ENCODE measurements at regions not wholly inside any gene's neighbourhood (a gene's known extent, or its start where the extent isn't known, plus 50 kb on each side); places are given as distances from the start of the nearest gene placed in this dataset.
A peak's percentile ranks its signal among the peaks of the same experiment; 100 is the strongest.
"Not testable (repeated sequence)": the region's sequence is repeated elsewhere in the genome, so short reads cannot be mapped to it uniquely, and the experiment has no call there.

DNA sequence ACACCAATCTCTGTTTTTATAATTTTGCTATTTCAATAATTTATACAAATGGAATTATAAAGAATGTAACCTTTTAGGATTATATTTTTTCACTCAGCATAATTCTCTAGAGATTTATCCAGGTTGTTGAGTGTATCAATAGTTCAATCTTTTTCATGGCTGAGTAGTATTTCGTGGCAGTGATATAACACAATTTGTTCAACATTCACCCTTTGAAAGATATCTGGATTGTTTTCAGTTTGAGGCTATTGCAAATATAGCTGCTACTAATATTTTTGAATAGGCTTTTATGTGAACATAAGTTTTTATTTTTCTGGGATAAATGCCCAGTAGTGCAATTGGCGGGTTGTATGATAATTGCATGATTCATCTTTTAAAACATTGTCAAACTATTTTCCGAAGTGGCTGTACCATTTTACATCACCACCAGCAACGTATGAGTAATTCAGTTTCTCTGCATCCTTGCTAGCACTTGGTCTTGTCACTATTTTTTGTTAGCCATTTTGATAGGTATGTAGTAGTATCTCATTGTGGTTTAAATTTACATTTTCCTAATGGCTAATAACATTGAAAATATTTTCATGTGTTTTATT, 55.6 kb upstream of the ABCD3 start:
- DNase-seq = no peak

DNA sequence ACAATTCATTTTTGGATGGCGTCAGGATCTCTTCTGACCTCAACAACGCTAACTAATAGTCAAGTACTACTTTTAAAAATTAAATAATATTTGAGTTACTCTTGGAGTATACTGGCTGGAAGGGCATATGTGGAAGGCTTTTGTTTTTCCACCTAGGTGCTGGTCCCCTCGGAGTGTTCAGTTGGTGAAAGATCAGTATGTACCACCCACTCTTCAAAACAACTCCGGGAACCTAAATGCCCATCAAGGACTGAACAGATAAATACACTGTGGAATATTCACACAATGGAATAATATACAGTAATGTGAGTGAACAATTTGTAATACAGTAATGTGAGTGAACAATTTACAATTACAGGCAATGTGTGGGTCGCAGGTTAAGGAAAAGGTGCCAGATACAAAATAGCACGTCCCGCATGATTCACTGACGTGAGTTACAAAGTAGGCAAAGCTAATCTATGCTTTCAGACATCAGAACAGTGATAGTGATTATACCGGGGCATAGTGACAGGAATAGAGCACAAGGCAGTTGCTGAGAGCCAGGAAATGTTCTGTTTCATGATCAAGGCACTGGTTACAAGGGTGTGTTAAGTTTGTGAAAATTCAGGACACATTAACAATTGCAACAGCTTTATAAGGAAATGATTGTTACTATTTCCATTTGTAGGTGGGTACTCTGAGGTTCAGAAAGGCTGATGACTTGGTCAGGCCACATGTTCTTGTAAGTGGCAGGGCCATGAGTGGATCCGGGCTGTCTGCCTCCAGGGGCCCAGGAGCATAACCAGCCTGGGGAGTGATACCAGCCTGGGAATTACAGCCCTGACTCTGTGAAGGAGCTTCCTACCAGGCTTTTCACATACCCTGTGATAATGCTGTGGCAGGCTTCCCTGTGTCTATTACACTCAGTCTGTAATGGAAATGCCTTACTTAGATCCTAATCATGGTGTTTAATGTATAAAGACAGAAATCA, 59.3 kb upstream of the ABCD3 start:
- no peak for DNase-seq

DNA sequence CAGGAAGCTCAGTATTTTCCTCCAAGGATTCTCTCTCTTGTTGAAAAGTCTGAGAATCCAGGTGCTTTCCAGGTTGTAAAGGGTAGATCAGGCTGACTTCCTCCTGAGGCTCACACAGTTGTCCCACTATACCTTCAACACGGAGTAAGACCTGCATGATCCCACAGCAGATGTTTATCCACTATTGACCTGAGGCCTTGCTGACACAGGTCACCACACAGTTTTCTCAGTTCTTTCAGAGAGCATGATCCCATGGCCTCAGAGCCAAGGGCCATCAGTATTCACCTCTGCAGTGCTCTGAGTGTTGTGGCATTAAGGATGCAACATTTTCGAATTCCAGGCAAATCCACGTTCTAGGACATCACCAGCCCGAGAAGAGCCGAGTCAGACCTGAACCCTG, 60.5 kb upstream of the ABCD3 start:
- DNase-seq = no peak

DNA sequence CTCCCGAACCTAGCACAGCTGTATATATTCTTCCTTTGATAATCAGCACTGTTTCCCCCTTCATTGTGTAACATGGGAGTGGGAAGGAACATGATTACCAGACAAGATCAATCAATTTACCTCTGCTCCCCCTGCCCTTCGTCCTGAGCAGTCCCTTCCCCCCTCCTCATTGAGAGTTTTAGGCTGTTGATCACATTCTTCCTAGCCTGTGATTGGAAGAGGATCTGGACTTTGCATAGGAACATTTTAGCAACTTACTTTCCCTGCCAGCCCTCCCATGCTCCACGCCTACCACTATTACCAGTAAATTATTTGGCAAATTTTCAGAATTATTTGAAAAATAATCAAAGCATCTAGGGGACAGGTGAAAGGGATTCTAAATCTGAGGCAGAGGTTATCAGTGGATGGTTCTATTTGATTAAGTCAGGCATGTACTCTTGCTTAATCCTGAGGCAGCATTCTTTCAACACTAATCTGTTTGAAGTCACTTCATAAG, 62.7 kb upstream of the ABCD3 start:
- DNase-seq = no peak

DNA sequence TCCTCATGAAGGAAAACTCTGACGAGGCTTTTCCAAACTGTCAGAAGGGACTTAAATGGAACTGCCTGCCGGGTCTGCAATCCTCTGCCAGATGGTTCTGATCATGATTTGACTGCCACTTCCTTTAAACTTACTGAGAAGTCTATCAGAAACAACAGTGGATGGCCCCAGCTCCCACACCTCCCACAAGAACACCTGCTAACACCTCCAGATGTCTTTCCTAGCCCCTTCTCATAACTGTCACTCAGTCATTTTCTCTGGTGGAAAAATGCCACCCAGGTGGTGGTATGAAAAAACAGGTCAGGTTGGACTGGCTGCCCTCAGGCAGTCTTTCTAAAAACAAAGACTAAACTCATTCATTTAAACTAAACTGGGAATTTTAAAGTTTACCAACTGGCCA, 66.7 kb upstream of the ABCD3 start:
- DNase-seq = peak; percentile 11

DNA sequence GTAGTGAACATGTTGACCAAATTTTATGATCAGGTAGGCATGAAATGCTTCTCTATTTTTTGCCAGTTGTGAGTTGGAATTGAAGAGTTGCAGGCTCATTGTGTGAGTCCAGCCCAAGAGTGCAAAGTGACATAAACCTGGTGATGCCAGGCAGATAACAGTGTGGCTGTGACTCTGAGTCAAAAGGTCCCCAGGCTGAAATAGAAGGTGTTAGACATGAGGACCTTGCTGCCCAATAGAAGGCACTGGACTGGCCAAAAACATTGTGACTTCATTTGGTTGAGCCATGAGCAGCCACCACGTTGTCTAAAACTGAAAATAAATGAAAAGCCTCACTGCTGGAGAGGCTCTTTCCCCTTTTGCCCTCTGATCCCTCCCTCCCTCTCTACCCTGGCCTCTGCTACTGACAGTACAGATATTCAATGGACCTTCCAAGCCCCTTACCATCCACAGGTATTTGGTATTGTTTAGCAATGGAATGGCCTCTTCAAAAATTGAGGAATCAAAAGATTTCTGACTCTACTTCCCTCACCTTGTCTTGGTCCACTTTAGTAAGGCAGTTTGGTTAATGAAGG, 67.8 kb upstream of the ABCD3 start:
- no peak for DNase-seq

DNA sequence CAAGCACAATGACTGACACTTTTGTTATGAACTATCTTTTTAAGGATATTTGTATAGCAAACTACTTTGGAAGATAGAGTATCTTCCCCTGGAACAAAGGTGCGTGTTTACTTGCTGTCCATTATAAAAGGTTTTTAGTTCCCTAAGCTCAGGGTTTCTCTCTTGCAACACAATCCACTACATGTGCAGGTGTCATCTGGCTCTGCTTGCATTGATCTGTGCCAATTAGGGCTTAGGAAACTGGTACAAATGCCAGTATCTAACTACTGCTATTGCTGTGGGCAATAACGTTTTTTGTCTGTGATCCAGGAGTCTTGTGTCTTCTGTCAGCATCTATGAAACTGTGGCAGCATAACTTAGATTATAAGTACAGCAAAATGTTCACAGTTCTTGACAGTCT, 68.3 kb upstream of the ABCD3 start:
- DNase-seq = no peak

DNA sequence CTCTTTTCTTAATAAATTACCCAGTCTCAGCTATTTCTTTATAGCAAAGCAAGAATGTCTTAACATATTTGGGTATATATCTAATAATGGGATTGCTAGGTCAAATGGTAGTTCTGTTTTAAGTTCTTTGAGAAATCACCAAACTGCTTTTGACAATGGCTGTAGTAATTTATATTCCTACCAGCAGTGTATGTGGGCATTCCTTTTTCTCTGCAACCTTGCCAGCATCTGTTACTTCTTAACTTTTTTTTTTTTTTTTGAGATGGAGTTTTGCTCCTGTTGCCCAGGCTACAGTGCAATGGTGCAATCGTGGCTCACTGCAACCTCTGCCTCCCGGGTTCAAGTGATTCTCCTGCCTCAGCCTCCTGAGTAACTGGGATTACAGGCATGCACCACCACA, 69.8 kb upstream of the ABCD3 start:
- DNase-seq = not testable (repeated sequence)

DNA sequence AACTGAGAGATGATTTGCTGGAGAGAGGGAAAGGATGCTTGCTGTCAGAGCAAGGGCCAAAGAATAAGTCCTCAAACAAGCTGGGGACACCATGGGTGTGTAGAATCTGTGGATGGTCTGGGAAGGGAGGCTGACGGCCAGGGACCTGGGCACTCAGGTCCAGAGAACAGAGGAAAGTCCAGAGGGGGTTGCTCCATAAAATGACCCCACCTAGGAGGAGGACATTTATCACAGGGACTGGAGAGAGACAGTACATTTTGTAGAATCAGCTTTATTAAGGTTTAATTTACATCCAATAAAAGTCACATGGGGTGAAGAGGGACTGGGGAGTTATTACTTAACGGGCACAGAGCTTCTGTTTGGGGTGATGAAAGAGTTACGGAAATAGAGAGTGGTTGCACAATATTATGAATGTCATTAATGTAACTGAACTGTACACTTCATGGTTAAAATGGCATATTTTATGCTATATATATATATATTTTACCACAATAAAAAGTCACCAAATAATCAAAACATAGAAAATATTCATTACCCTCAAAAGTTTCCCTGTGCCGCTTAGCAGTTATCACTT, 73.0 kb upstream of the ABCD3 start:
- DNase-seq = no peak

DNA sequence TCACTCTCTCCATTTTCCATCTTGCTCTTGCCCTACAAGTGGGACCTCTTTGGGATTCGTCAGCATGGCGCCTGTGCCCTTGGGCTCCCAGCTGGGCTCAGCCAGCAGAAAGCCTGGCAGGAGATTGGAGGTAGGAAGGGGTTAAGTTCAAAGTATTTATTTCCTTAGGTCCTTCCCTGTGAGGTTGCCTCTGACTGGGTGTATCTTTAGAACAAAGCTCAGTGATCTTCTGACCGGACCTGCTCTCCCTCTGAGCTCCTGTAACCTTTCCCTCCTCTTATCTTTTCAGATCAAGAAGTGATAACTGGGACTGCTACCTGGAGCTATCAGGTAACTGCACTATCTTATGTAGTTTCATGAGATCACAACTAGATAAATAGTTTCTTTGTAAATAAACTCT, 75.8 kb upstream of the ABCD3 start:
- no peak for DNase-seq

DNA sequence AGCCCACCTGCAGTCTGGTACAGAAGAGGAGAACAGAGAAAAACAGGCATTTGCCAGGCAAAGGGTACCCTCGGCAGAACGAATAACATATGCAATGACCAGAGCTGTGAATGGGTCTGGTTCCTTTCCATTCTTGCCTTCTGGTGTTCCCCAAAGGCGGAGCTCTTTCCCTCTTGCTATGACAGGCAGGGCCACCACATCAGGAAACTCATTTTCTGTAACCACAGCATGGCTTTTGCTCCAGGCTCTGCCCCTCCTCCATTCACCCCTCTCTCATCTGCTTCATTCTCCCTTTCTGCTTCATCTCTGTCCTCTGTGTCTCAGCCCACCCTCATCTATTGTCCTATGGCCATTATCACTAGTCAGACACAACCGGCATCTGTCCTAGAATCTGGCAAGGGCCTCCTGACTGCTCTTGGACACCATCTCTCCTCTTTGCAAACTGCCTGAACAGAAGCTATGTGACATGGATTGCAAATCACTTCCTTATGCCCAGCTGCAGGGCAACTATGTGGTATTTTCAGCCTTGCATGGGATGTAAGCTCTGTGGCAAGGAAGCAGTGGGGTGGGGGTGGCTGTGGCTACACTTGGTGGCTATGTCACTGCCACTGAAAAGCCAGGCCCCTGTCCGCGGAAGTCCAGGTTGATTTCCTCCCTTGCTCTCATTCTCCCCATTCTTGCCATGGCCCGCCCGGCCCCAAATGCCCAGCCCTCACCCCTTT, 78.8 kb upstream of the ABCD3 start:
- DNase-seq = no peak

DNA sequence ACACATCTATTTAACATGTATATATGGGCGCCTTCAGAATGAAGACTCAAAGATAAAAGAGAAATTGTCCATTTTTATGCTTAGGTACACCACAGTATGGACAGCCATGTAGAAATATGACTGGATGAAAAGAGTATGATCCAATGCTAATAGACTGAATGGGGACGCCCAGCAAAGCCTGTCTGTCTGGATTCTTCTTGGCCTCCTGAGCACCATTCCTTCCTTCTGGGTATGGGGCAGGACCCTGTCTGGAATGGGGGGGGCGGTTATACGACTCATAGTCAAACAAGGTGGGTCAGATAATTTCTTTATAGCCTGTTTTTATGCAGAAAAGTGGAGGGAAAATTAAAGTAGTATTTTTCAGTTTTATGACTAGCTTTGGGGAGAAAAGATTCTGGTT, 81.2 kb upstream of the ABCD3 start:
- peak; percentile 14 for DNase-seq

DNA sequence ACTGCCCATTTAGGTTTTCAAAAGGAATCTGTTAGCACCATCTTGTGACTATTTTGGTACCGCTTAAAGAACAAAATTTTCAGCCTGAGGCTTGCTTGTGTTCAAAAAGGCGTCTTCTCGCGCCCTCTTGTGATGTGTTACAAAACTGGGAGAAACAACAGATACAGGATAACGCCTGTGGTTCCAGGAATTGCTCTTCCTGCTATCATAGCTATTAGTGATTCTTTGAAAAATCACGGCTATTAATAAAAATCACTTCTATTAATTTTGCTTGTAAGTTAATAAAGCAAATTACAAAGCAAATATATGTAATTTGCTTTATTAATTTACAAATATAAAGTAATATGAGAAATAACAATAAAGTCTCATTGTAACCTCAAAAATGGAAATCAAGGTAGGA, 82.2 kb upstream of the ABCD3 start:
- peak; percentile 33 for DNase-seq

DNA sequence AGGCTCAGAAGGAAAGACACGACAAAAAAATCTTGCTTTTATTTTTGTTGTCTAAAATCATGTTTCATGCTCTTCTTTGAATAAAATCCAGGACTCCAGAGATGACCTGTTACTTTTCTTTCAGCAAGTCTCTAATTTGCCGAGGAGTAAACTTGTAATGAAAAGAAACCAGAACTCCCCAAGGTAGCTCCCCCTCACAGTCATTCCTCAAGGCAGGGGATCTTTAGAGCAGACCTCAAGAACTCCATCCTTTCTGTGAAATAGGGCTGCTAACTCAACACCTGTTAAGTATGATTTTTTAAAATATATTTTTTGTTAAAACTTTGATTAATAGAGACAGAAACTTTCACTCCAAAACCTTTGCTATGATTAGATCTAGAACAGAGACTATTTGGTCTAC, 82.7 kb upstream of the ABCD3 start:
- DNase-seq = no peak

DNA sequence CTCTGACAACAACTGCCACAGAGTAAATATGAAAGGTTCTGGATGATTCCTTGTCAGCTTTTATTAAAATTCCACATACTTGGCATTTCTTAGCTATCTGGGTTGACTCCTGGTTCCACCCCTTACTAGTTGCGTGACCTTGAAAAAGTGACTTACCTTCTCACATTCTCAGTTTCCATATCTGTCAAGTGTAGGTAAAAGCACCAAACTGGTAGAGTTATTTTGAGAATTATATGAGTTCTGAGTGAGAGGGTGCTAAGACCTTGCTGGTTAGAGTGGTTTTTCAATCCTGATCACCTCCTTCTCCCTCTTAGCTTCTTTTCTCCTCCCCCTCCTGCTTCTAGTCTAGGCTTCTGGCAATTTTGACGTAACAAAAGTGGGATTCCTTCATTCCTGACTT, 83.4 kb upstream of the ABCD3 start:
- DNase-seq = no peak

DNA sequence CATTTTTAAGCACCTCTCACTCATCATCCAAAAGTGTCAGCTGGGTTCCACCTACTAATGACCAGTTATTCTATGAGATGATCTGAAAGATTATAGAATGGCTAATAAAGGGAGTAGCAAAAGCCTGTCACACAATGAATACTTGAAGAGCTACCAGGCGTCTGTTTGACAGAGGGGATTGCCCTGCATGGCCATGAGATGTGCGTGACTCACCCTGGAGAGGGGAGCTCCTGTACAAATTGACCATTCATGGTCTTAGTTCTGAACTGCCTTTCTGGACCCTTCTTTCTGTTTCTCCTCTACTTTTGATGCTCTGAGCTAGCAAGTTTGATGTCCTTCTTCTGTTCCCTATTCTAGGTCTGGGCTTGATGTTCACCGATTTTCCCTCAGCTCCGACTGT, 85.2 kb upstream of the ABCD3 start:
- DNase-seq = no peak

DNA sequence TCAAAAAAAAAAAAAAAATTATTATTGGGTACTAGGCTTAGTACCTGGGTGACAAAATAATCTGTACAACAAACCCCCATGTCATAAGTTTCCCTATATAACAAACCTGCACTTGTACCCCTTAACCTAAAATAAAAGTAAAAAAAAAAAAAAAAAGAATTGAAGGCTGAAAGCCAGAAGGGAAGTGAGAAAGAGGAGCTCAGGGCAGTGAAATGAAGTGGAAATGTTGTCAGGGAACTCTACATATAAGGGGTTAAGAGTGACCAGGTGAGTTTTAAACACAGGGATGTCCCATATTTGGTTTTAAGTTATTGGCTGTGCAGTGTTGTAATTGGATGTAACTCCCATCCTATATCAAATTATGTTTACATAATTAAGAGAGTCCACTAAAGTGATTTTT, 85.7 kb upstream of the ABCD3 start:
- DNase-seq = no peak

DNA sequence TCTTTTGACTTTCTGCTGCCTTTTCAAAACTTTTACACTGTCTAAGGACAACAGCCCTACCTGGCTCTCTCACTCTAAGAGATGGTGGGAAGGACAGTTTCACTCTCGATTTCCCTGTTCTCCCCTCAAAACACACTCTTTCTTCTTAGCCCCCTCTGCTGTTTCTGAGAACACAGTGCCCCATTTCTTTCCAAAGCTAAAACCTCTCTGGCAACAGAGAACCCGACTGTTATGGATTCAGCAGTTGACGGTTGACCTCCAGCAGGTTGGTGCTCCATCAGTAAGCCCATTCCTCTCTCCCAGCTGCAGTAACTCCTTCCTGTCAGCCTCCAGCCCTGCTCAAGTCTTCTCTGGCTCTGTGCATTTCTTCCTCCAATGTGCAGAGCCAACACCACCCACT, 88.2 kb upstream of the ABCD3 start:
- DNase-seq = no peak

DNA sequence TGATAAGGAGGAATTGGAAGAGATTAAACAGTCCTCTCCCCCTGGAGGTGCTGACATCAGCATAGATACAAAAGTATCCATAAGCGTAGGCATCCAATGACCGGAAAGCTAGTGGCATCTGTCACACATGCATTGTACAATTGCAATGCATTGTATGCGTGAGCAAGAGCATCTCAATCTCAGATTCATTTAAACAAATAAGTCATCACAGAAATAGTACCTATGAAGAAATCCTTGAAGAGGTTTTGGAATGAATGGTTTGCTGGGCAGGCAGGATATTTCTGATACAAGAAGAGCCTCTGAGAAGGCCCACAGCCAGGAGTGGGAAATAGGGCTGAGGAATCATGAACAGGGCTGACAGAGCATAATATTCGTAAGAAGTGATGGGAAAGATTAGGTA, 88.9 kb upstream of the ABCD3 start:
- DNase-seq = no peak

DNA sequence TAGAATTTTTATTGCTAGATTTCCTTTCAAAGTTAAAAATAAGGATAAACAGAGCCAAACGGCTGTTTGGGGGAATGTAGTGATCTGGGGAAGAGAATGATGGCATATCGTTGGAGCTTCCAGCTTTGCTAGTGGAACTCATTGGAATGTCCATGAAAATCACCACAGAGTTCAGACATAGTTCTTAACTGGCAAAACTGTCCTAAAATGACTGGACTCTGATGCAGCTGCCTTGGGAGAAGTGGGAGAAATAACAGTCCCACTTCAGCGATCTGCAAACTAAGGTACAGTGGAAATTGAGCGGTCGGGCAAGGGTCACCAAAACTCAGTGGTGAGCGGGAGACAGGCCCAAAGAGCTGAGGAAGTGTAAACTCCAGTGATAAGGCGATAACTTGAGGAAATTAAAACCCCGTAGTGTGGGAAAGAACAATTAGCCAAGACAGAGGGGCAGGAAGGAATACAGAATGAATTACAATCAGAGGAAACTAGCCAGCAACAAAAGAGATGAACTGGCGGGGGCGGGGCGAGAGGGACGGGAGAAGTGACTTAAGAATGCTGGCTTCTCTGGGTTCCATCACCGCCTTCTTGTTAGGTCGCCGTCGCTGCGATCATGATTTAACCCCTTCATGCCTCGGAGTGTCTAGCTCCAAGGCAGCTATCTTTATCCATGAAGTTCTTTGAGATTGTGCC, 89.8 kb upstream of the ARHGAP29 start:
- peak; percentile 22 for DNase-seq

DNA sequence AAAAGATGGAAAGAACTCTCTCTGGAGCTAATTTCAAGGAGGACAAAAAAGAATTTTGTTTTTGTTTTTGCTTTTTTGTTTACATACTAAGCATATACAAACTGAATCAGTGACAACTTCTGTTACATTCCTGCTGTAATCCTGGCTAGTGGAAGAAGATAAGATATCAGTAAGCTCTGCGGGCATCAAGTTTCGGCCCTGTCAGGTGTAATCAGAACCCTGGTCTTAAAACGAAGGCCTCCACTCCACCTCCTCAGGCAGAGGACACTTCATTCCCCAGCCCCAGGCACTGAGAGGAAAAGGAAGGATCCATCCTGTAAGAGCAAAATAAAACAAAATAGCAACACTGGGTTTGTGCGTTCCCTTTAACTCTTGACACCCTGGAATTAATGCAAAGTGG, 88.9 kb upstream of the ARHGAP29 start:
- no peak for DNase-seq
